ENCODE measurements at regions not wholly inside any gene's neighbourhood (a gene's known extent, or its start where the extent isn't known, plus 50 kb on each side); places are given as distances from the start of the nearest gene placed in this dataset.

DNA sequence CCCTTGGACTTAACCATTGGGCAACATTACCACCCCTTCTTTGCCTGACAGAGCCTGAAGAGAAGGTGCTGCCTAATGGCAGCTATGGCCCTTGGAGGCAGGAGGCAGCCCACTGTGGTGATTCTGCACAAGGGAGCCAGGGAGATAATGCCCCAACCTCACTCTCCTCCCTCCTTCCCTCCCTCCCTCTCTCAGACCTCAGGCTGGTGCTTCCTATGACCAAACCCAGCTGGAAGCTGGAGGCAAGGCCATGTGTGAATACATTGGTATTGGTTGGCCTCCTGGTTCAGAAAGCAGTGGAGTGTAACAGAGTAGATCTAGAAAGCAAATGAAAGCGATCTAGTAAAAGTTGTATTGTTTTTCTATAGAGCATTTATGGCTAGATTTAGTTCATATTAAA is 233.1 kb downstream of the CSNK2A3 start (continued):
- TF ChIP-seq, protein P1, sequence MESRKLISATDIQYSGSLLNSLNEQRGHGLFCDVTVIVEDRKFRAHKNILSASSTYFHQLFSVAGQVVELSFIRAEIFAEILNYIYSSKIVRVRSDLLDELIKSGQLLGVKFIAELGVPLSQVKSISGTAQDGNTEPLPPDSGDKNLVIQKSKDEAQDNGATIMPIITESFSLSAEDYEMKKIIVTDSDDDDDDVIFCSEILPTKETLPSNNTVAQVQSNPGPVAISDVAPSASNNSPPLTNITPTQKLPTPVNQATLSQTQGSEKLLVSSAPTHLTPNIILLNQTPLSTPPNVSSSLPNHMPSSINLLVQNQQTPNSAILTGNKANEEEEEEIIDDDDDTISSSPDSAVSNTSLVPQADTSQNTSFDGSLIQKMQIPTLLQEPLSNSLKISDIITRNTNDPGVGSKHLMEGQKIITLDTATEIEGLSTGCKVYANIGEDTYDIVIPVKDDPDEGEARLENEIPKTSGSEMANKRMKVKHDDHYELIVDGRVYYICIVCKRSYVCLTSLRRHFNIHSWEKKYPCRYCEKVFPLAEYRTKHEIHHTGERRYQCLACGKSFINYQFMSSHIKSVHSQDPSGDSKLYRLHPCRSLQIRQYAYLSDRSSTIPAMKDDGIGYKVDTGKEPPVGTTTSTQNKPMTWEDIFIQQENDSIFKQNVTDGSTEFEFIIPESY (IDR thresholded peaks at IDR 0.05; ENCODE audit: extremely low read depth, insufficient replicate concordance, low read length), result no peak
- no peak for TF ChIP-seq CBX3 (IDR thresholded peaks at IDR 0.05; ENCODE audit: low read depth)
- no peak for TF ChIP-seq YY1 (IDR thresholded peaks at IDR 0.05; ENCODE audit: extremely low read depth, insufficient replicate concordance, low read depth, low read length)
- no peak for TF ChIP-seq SP1 (IDR thresholded peaks at IDR 0.05; ENCODE audit: low read depth)
- no peak for TF ChIP-seq POLR2AphosphoS5 (IDR thresholded peaks at IDR 0.05; ENCODE audit: low read depth, low read length)
- TF ChIP-seq, protein P2, sequence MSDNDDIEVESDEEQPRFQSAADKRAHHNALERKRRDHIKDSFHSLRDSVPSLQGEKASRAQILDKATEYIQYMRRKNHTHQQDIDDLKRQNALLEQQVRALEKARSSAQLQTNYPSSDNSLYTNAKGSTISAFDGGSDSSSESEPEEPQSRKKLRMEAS (IDR thresholded peaks at IDR 0.05), result no peak

DNA sequence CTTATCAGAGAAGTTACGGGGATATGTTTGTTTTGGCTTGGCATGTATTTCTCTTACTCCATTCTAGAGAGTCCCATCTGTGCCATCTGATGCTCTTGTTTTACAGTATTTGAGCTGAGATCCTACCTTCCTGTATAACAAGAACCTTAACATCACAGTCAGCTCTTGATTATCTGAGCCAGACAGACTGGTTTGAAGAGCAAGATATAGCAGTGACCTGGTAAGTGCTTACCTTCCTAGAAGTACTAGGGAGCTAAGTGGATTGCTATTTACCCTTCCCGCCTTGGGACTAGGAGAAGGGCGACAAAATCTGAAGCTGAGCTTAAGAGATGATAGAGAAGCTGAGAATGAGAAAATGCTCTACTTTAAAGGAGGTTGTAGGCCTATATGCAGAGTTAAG is 235.3 kb downstream of the CSNK2A3 start:
- RAD21 ChIA-PET (ENCODE audit: low non-redundant PET in 1 of 2, low total read pairs in 2 of 2, uncharacterized antibody in 2 of 2, unreplicated experiment in 2 of 2), result no interaction called here
- ATAC-seq (no peak), DNase-seq (ENCODE audit: low read depth, low spot score) (no peak)
- Histone ChIP-seq H3K4me3 (replicated peaks in 1 of 2; ENCODE audit: low read depth in 1 of 2, low read length in 2 of 2) (no peak overlapping the region), H4K20me1 (ENCODE audit: insufficient read depth) (no peaks in the 10 kb centered on the region), H3K27ac (ENCODE audit: low read depth, low read length) (no peak overlapping the region), H3K9me3 (ENCODE audit: control insufficient read depth in 1 of 2, insufficient read depth in 1 of 2, low read depth in 1 of 2, low read length in 2 of 2) (0 out of 4 replicates have a peak, but pooled peaks cover 0 to 9% of the 10 kb centered on the region in 2 experiments), H3K4me1 (ENCODE audit: control insufficient read depth in 1 of 2, insufficient read depth in 2 of 2, low read length in 2 of 2) (no peaks in the 10 kb centered on the region), H3K27me3 (ENCODE audit: insufficient read depth, low read length) (no peaks in the 10 kb centered on the region), H2AFZ (ENCODE audit: low read depth, low read length, poor library complexity, severe bottlenecking) (no peak overlapping the region), H3K4me2 (ENCODE audit: low read length) (no peak overlapping the region), H3K79me2 (ENCODE audit: insufficient read depth, low read length) (no peaks in the 10 kb centered on the region), H3K9ac (ENCODE audit: low read length) (no peak overlapping the region), H3K9me2 (ENCODE audit: insufficient read depth) (no peaks in the 10 kb centered on the region), H3K36me3 (ENCODE audit: control insufficient read depth in 1 of 2, insufficient read depth in 2 of 2, low read length in 2 of 2) (no peaks in the 10 kb centered on the region)
- intact Hi-C loops (cut with micrococcal nuclease), result no loop called here
- no TSS peak for BruUV-seq (replicated peaks)
- CTCF ChIA-PET, result no interaction called here
- POLR2A ChIA-PET, result no interaction called here
- TF ChIP-seq, protein P3, sequence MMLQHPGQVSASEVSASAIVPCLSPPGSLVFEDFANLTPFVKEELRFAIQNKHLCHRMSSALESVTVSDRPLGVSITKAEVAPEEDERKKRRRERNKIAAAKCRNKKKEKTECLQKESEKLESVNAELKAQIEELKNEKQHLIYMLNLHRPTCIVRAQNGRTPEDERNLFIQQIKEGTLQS (IDR thresholded peaks at IDR 0.05), result no peak
- TF ChIP-seq TCF7L2 (IDR thresholded peaks at IDR 0.05; ENCODE audit: borderline replicate concordance, extremely low read depth, insufficient read depth, insufficient read length) (no peak), POLR2A (IDR thresholded peaks at IDR 0.05; ENCODE audit: borderline replicate concordance, extremely low read depth, insufficient read depth, insufficient read length) (no peak), SRF (IDR thresholded peaks at IDR 0.05; ENCODE audit: low read depth) (no peak), EZH2phosphoT487 (IDR thresholded peaks at IDR 0.05; ENCODE audit: borderline replicate concordance) (no peak), SIN3A (IDR thresholded peaks at IDR 0.05; ENCODE audit: low read depth) (no peak), ZFX (IDR thresholded peaks at IDR 0.05) (no peak), SP1 (IDR thresholded peaks at IDR 0.05; ENCODE audit: low read depth) (no peak), JUND (IDR thresholded peaks at IDR 0.05) (no peak), ELF1 (IDR thresholded peaks at IDR 0.05; ENCODE audit: borderline replicate concordance, low read depth) (no peak), ZNF274 (IDR thresholded peaks at IDR 0.05; ENCODE audit: low read depth, low read length) (no peak), CBX3 (IDR thresholded peaks at IDR 0.05; ENCODE audit: low read depth) (no peak), FOSL1 (IDR thresholded peaks at IDR 0.05; ENCODE audit: low read depth) (no peak), POLR2AphosphoS5 (IDR thresholded peaks at IDR 0.05; ENCODE audit: low read depth, low read length) (no peak), EZH2 (IDR thresholded peaks at IDR 0.05) (no peak), YY1 (IDR thresholded peaks at IDR 0.05; ENCODE audit: extremely low read depth, insufficient replicate concordance, low read depth, low read length) (no peak)
- TF ChIP-seq, protein P2 (IDR thresholded peaks at IDR 0.05), result no peak
- TF ChIP-seq, protein P4, sequence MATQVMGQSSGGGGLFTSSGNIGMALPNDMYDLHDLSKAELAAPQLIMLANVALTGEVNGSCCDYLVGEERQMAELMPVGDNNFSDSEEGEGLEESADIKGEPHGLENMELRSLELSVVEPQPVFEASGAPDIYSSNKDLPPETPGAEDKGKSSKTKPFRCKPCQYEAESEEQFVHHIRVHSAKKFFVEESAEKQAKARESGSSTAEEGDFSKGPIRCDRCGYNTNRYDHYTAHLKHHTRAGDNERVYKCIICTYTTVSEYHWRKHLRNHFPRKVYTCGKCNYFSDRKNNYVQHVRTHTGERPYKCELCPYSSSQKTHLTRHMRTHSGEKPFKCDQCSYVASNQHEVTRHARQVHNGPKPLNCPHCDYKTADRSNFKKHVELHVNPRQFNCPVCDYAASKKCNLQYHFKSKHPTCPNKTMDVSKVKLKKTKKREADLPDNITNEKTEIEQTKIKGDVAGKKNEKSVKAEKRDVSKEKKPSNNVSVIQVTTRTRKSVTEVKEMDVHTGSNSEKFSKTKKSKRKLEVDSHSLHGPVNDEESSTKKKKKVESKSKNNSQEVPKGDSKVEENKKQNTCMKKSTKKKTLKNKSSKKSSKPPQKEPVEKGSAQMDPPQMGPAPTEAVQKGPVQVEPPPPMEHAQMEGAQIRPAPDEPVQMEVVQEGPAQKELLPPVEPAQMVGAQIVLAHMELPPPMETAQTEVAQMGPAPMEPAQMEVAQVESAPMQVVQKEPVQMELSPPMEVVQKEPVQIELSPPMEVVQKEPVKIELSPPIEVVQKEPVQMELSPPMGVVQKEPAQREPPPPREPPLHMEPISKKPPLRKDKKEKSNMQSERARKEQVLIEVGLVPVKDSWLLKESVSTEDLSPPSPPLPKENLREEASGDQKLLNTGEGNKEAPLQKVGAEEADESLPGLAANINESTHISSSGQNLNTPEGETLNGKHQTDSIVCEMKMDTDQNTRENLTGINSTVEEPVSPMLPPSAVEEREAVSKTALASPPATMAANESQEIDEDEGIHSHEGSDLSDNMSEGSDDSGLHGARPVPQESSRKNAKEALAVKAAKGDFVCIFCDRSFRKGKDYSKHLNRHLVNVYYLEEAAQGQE (IDR thresholded peaks at IDR 0.05; ENCODE audit: low read depth), result no peak

All from HCT116 (cell line).